ENCODE measurements at regions not wholly inside any gene's neighbourhood (a gene's known extent, or its start where the extent isn't known, plus 50 kb on each side); places are given as distances from the start of the nearest gene placed in this dataset.

DNA sequence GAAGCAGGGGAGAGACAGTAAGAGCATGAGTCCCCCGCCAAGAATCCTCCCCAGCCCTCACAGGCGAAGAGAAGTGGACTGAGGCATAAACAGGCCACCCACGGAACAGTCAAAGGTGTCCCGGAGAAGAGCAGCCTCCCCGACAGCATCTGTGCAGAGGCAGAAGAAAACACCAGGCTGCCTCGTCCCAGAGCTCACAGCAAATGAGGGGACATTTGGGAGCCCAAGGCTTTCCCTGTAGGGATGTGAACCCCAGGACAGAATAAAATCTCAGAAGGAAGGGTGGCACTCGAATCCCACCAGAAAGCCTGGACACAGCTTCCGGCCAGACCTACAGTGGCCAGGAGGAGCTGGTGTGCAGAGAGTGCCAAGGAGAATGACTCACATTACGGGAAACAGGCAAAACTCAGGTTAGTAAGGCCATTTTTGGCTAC, 90.4 kb downstream of the DLL1 start:
- TF ChIP-seq, protein P1, sequence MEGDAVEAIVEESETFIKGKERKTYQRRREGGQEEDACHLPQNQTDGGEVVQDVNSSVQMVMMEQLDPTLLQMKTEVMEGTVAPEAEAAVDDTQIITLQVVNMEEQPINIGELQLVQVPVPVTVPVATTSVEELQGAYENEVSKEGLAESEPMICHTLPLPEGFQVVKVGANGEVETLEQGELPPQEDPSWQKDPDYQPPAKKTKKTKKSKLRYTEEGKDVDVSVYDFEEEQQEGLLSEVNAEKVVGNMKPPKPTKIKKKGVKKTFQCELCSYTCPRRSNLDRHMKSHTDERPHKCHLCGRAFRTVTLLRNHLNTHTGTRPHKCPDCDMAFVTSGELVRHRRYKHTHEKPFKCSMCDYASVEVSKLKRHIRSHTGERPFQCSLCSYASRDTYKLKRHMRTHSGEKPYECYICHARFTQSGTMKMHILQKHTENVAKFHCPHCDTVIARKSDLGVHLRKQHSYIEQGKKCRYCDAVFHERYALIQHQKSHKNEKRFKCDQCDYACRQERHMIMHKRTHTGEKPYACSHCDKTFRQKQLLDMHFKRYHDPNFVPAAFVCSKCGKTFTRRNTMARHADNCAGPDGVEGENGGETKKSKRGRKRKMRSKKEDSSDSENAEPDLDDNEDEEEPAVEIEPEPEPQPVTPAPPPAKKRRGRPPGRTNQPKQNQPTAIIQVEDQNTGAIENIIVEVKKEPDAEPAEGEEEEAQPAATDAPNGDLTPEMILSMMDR (IDR thresholded peaks at IDR 0.05), result no peak
- no peak for TF ChIP-seq POLR2A (IDR thresholded peaks at IDR 0.05; ENCODE audit: low read depth)

All from esophagus muscularis mucosa (tissue), 3 donors.